MM.1S (cell line): ENCODE measurements at regions not wholly inside any gene's neighbourhood (a gene's known extent, or its start where the extent isn't known, plus 50 kb on each side); places are given as distances from the start of the nearest gene placed in this dataset.

Source experiments
- DNase-seq: peaks from one replicate; pipeline ENCODE4 v3.0.0-alpha.2; 2015
- H2AFZ ChIP-seq: fragments of 300-600 bp; sonication (generic); 2 replicates; pipeline ENCODE4 v1.6.0; 2016; ENCODE audit warnings: antibody characterized with exemption, low read length
- H3F3A ChIP-seq: fragments of 300-600 bp; sonication (generic); 2 replicates; pipeline ENCODE4 v1.6.1; 2016; ENCODE audit warnings: mild to moderate bottlenecking, antibody characterized with exemption, low read length, moderate library complexity, mixed read lengths; ENCODE audit not compliant: insufficient read depth
- H3K27ac ChIP-seq: fragments of 300-600 bp; sonication (generic); 2 replicates; pipeline ENCODE4 v1.5.1; 2016; ENCODE audit warnings: mild to moderate bottlenecking, low read length
- H3K27me3 ChIP-seq: fragments of 300-600 bp; sonication (generic); replicated peaks from 2 replicates; pipeline ENCODE4 v1.6.0; 2016; ENCODE audit warnings: low read length; ENCODE audit not compliant: insufficient read depth
- H3K36me3 ChIP-seq: fragments of 300-600 bp; sonication (generic); replicated peaks from 2 replicates; pipeline ENCODE4 v1.6.1; 2016; ENCODE audit warnings: mild to moderate bottlenecking, low read length, mixed read lengths; ENCODE audit not compliant: insufficient read depth
- H3K4me1 ChIP-seq: fragments of 300-600 bp; sonication (generic); 2 replicates; pipeline ENCODE4 v1.6.1; 2016; ENCODE audit warnings: low read length, mixed read lengths
- H3K4me2 ChIP-seq: fragments of 300-600 bp; sonication (generic); 2 replicates; pipeline ENCODE4 v1.6.0; 2016; ENCODE audit warnings: low read depth, low read length
- H3K4me3 ChIP-seq: fragments of 300-600 bp; sonication (generic); 2 replicates; pipeline ENCODE4 v1.5.1; 2016; ENCODE audit warnings: low read length, mixed read lengths
- H3K79me2 ChIP-seq: fragments of 300-600 bp; sonication (generic); 2 replicates; pipeline ENCODE4 v1.6.1; 2016; ENCODE audit warnings: mixed run types, low read length, mixed read lengths
- H3K9ac ChIP-seq: fragments of 300-600 bp; sonication (generic); 2 replicates; pipeline ENCODE4 v1.6.1; 2016; ENCODE audit warnings: low read length, mixed read lengths
- H3K9me2 ChIP-seq: fragments of 300-600 bp; sonication (generic); replicated peaks from 2 replicates; pipeline ENCODE4 v1.6.1; 2016; ENCODE audit warnings: mild to moderate bottlenecking, low read length, mixed read lengths; ENCODE audit not compliant: insufficient read depth
- H3K9me3 ChIP-seq: fragments of 300-600 bp; sonication (generic); replicated peaks from 2 replicates; pipeline ENCODE4 v1.6.1; 2016; ENCODE audit warnings: mild to moderate bottlenecking, low read length, mixed read lengths; ENCODE audit not compliant: insufficient read depth
- H4K20me1 ChIP-seq: fragments of 300-600 bp; sonication (generic); 2 replicates; pipeline ENCODE4 v1.6.1; 2016; ENCODE audit warnings: mild to moderate bottlenecking, low read length, moderate library complexity, mixed read lengths; ENCODE audit not compliant: insufficient read depth
- EZH2 ChIP-seq: fragments of 300-600 bp; sonication (generic); optimal IDR thresholded peaks from 2 replicates; pipeline ENCODE3; 2017; ENCODE audit warnings: low read depth, mild to moderate bottlenecking, antibody characterized with exemption, low read length, mixed read lengths
- EZH2phosphoT487 ChIP-seq: fragments of 300-600 bp; sonication (generic); IDR thresholded peaks from 2 replicates; pipeline ENCODE4 v1.6.1; 2018; ENCODE audit warnings: antibody characterized with exemption, low read length
- TF ChIP-seq, protein P1 (sequence below): fragments of 300-600 bp; sonication (generic); IDR thresholded peaks from 2 replicates; pipeline ENCODE4 v1.5.1; 2016; ENCODE audit warnings: antibody characterized with exemption, low read length, mixed read lengths

DNA sequence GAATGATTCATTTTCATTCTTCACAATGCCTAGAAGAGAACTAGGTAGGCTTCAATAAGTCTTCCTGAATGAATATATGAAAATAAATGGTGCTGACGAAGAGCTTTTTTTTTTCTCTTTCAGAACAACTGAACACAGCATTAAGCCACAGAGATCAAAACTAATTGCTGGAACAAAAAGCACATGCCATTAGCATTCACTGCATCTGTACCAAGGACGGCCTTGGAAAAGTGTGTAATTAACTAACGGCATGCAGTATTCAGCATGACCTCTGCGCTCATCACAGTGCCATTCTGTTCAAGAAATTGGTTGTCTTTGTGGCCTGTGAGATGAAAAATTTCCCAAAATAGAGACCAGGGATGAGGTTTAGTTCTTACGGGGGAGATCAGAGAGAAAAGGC is 99.3 kb downstream of the NUDT12 start:
- TF ChIP-seq EZH2 (no peak), EZH2phosphoT487 (no peak)
- TF ChIP-seq, protein P1, sequence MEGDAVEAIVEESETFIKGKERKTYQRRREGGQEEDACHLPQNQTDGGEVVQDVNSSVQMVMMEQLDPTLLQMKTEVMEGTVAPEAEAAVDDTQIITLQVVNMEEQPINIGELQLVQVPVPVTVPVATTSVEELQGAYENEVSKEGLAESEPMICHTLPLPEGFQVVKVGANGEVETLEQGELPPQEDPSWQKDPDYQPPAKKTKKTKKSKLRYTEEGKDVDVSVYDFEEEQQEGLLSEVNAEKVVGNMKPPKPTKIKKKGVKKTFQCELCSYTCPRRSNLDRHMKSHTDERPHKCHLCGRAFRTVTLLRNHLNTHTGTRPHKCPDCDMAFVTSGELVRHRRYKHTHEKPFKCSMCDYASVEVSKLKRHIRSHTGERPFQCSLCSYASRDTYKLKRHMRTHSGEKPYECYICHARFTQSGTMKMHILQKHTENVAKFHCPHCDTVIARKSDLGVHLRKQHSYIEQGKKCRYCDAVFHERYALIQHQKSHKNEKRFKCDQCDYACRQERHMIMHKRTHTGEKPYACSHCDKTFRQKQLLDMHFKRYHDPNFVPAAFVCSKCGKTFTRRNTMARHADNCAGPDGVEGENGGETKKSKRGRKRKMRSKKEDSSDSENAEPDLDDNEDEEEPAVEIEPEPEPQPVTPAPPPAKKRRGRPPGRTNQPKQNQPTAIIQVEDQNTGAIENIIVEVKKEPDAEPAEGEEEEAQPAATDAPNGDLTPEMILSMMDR, result no peak
- Histone ChIP-seq H4K20me1 (no peaks in the 10 kb centered on the region), H3K9me2 (no peaks in the 10 kb centered on the region)

GRCh38 chr5:103461243-103461642 is 101.3 kb downstream of the NUDT12 start:
- H3K4me3 ChIP-seq, result no peak overlapping the region
- no peaks in the 10 kb centered on the region for H3K27me3 ChIP-seq
- no peaks in the 10 kb centered on the region for H4K20me1 ChIP-seq
- no peak overlapping the region for H3K9ac ChIP-seq
- no peak overlapping the region for H3K27ac ChIP-seq
- no peaks in the 10 kb centered on the region for H3K79me2 ChIP-seq
- H3K4me2 ChIP-seq, result no peak overlapping the region
- TF ChIP-seq EZH2phosphoT487 (no peak), EZH2 (no peak)
- TF ChIP-seq, protein P1, result no peak
- no peaks in the 10 kb centered on the region for H3K9me2 ChIP-seq
- no peak overlapping the region for H2AFZ ChIP-seq
- H3K4me1 ChIP-seq, result no peaks in the 10 kb centered on the region
- H3K36me3 ChIP-seq, result no peaks in the 10 kb centered on the region
- H3F3A ChIP-seq, result no peaks in the 10 kb centered on the region
- H3K9me3 ChIP-seq, result no peaks in the 10 kb centered on the region
- DNase-seq, result no peak

More for the DNA sequence above, 99.3 kb downstream of the NUDT12 start:
- DNase-seq, result no peak
- Histone ChIP-seq H3K27ac (no peak overlapping the region), H2AFZ (no peak overlapping the region), H3K79me2 (no peaks in the 10 kb centered on the region), H3F3A (no peaks in the 10 kb centered on the region), H3K4me1 (no peaks in the 10 kb centered on the region), H3K9me3 (no peaks in the 10 kb centered on the region), H3K4me2 (no peak overlapping the region), H3K4me3 (no peak overlapping the region), H3K27me3 (no peaks in the 10 kb centered on the region), H3K9ac (no peak overlapping the region), H3K36me3 (no peaks in the 10 kb centered on the region)

DNA sequence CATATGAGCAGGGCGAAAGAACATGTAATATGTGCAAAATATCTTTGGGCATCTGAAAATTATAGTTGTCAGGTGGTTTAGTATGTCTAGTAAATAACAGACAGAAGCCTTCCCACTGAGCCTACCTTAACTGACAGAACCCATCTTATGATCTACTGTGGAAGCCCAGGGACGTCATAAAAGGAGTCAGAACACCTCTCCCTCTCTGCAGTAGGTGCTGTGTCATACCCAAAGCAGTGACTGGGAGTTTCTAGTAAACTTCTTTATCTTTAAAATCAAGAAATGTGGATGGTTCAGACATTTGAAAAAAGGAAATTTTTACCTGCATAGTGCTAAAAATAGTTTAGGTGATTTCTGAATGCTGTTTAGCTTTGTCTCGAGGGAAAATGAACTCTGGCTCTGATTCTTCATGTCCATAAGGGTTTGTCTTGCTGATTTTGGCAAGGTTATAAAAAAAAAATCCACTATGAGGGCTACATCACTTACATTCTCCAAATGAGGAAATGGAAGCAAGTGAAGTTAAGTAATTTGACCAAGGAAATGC is 104.0 kb downstream of the NUDT12 start:
- Histone ChIP-seq H3K79me2 (no peaks in the 10 kb centered on the region), H3K36me3 (no peaks in the 10 kb centered on the region), H3K9ac (no peak overlapping the region), H4K20me1 (no peaks in the 10 kb centered on the region), H3K27me3 (no peaks in the 10 kb centered on the region), H2AFZ (no peak overlapping the region), H3K27ac (no peak overlapping the region), H3K4me1 (no peaks in the 10 kb centered on the region), H3F3A (no peaks in the 10 kb centered on the region), H3K9me3 (no peaks in the 10 kb centered on the region), H3K4me3 (no peak overlapping the region), H3K4me2 (no peak overlapping the region), H3K9me2 (no peaks in the 10 kb centered on the region)
- no peak for DNase-seq
- no peak for TF ChIP-seq EZH2phosphoT487
- TF ChIP-seq, protein P1, result no peak
